HG02623 (cell line): ENCODE measurements at regions not wholly inside any gene's neighbourhood (a gene's known extent, or its start where the extent isn't known, plus 50 kb on each side); places are given as distances from the start of the nearest gene placed in this dataset.
A peak's percentile ranks its signal among the peaks of the same experiment; 100 is the strongest.
"Not testable (repeated sequence)": the region's sequence is repeated elsewhere in the genome, so short reads cannot be mapped to it uniquely, and the experiment has no call there.

Experiments used
- ATAC-seq: cut with Tn5 transposase; IDR thresholded peaks from one replicate; pipeline ENCODE4 v1.9.1; 2021; ENCODE audit warnings: moderate library complexity; ENCODE audit not compliant: unreplicated experiment

GRCh38 chr2:187002242-187002641 lies 153.3 kb upstream of the ZSWIM2 start:
- ATAC-seq, result no peak

GRCh38 chr2:187001248-187001647 lies 152.3 kb upstream of the ZSWIM2 start:
- ATAC-seq, result no peak

GRCh38 chr2:186995092-186995491 lies 146.1 kb upstream of the ZSWIM2 start:
- ATAC-seq, result no peak

- ATAC-seq, result no peak
Observed at GRCh38 chr2:186992597-186992996, 143.6 kb upstream of the ZSWIM2 start.

GRCh38 chr2:186991766-186992417 lies 142.9 kb upstream of the ZSWIM2 start:
- ATAC-seq, result no peak

GRCh38 chr2:186984966-186985365 lies 136.0 kb upstream of the ZSWIM2 start:
- no peak for ATAC-seq

- no peak for ATAC-seq
Observed at GRCh38 chr2:186984481-186984880, 135.5 kb upstream of the ZSWIM2 start.

GRCh38 chr2:186980787-186981550 lies 132.0 kb upstream of the ZSWIM2 start:
- ATAC-seq, result no peak

- ATAC-seq, result no peak
Observed at GRCh38 chr2:186980117-186980442, 131.1 kb upstream of the ZSWIM2 start.

- no peak for ATAC-seq
Observed at GRCh38 chr2:186979439-186980116, 130.6 kb upstream of the ZSWIM2 start.

GRCh38 chr2:186977433-186978045 lies 128.6 kb upstream of the ZSWIM2 start:
- ATAC-seq, result peak; percentile 39

- no peak for ATAC-seq
Observed at GRCh38 chr2:186976329-186976728, 127.4 kb upstream of the ZSWIM2 start.

GRCh38 chr2:186972281-186972970 lies 123.5 kb upstream of the ZSWIM2 start:
- ATAC-seq, result no peak

GRCh38 chr2:186968277-186968676 lies 119.3 kb upstream of the ZSWIM2 start:
- ATAC-seq, result peak; percentile 63

GRCh38 chr2:186966015-186966414 lies 117.0 kb upstream of the ZSWIM2 start:
- ATAC-seq, result no peak

GRCh38 chr2:186962085-186962747 lies 113.2 kb upstream of the ZSWIM2 start:
- no peak for ATAC-seq

GRCh38 chr2:186960241-186960640 lies 111.3 kb upstream of the ZSWIM2 start:
- ATAC-seq, result not testable (repeated sequence)

- ATAC-seq, result no peak
Observed at GRCh38 chr2:186959486-186959885, 110.5 kb upstream of the ZSWIM2 start.

- ATAC-seq, result no peak
Observed at GRCh38 chr2:186950694-186951093, 101.7 kb upstream of the ZSWIM2 start.

- ATAC-seq, result no peak
Observed at GRCh38 chr2:186949726-186950256, 100.8 kb upstream of the ZSWIM2 start.
